Type B pancreatic cell (in vitro differentiated cells): ENCODE measurements at regions not wholly inside any gene's neighbourhood (a gene's known extent, or its start where the extent isn't known, plus 50 kb on each side); places are given as distances from the start of the nearest gene placed in this dataset.
"Not testable (repeated sequence)": the region's sequence is repeated elsewhere in the genome, so short reads cannot be mapped to it uniquely, and the experiment has no call there.

ENCODE experiments used
- DNase-seq: peaks from one replicate; pipeline ENCODE4 v3.0.0; 2021; ENCODE audit warnings: mixed read lengths; ENCODE audit not compliant: unreplicated experiment; ENCODE audit errors: extremely low spot score
- H3K27ac Mint-ChIP-seq: 2 replicates; pipeline ENCODE4 v1.8.0; 2021; ENCODE audit warnings: mild to moderate bottlenecking, mixed read lengths
- H3K27me3 Mint-ChIP-seq: 2 replicates; pipeline ENCODE4 v1.8.0; 2021; ENCODE audit warnings: mixed read lengths
- H3K36me3 Mint-ChIP-seq: 2 replicates; pipeline ENCODE4 v1.8.0; 2021; ENCODE audit warnings: mixed read lengths
- H3K4me1 Mint-ChIP-seq: one replicate; pipeline ENCODE4 v1.8.0; 2021; ENCODE audit warnings: mixed read lengths; ENCODE audit not compliant: unreplicated experiment
- H3K4me3 Mint-ChIP-seq: 2 replicates; pipeline ENCODE4 v1.8.0; 2021; ENCODE audit warnings: mild to moderate bottlenecking, mixed read lengths
- H3K9me3 Mint-ChIP-seq: 2 replicates; pipeline ENCODE4 v1.8.0; 2021; ENCODE audit warnings: mixed read lengths
- TF ChIP-seq, protein P1 (sequence below): fragments of 200-600 bp; sonication (generic); conservative IDR thresholded peaks from 2 replicates; pipeline ENCODE4 v1.5.0; 2021; ENCODE audit warnings: antibody characterized with exemption, mild to moderate bottlenecking

DNA sequence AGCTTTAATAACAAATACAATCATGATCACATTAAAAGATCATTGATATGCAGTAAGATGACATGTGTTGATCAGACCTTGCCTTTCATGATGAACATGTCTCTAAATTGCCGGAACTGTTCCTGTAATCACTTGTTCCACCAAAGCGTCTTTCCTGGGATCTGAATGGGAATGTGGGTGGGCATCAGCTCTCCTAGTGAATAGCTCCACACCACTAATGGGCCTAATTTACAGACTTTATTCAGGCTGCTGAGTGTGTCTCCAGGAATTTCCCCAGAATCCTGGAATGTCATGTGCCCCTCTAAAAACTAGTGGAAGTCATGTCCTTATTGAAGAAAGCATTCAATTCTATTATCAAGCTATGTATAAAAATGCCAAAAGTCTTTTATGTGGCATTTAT is 765.1 kb upstream of the CTNND2 start:
- Mint-ChIP-seq H3K4me1 (no peaks in the 10 kb centered on the region), H3K4me3 (no peak overlapping the region), H3K27ac (no peak overlapping the region), H3K9me3 (no peaks in the 10 kb centered on the region), H3K27me3 (peaks cover 58% of the 10 kb centered on the region), H3K36me3 (no peaks in the 10 kb centered on the region)
- no peak for DNase-seq
- TF ChIP-seq, protein P1, sequence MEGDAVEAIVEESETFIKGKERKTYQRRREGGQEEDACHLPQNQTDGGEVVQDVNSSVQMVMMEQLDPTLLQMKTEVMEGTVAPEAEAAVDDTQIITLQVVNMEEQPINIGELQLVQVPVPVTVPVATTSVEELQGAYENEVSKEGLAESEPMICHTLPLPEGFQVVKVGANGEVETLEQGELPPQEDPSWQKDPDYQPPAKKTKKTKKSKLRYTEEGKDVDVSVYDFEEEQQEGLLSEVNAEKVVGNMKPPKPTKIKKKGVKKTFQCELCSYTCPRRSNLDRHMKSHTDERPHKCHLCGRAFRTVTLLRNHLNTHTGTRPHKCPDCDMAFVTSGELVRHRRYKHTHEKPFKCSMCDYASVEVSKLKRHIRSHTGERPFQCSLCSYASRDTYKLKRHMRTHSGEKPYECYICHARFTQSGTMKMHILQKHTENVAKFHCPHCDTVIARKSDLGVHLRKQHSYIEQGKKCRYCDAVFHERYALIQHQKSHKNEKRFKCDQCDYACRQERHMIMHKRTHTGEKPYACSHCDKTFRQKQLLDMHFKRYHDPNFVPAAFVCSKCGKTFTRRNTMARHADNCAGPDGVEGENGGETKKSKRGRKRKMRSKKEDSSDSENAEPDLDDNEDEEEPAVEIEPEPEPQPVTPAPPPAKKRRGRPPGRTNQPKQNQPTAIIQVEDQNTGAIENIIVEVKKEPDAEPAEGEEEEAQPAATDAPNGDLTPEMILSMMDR: no peak

DNA sequence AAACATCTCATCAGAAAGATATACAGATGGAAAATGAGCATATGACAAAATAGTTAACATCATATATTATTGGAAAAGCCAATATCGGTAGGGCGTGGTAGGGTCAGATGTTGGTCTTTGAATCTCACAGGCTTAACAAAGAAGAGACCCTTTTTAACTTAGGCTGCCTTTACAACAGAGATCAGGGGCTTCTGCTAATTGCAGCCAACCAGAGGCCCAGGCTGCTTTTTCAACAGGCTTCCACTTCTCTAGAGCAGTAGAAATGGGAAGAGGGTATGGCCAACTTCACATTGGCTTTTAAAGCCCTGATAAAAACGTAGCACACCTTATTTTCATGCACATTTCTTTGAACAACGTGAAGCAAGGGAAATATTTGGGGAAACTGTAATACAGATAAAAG is 764.3 kb upstream of the CTNND2 start:
- Mint-ChIP-seq H3K4me1 (no peaks in the 10 kb centered on the region), H3K27ac (no peak overlapping the region), H3K9me3 (no peaks in the 10 kb centered on the region), H3K4me3 (no peak overlapping the region), H3K36me3 (no peaks in the 10 kb centered on the region), H3K27me3 (peaks cover 63% of the 10 kb centered on the region)
- TF ChIP-seq, protein P1: no peak
- no peak for DNase-seq

DNA sequence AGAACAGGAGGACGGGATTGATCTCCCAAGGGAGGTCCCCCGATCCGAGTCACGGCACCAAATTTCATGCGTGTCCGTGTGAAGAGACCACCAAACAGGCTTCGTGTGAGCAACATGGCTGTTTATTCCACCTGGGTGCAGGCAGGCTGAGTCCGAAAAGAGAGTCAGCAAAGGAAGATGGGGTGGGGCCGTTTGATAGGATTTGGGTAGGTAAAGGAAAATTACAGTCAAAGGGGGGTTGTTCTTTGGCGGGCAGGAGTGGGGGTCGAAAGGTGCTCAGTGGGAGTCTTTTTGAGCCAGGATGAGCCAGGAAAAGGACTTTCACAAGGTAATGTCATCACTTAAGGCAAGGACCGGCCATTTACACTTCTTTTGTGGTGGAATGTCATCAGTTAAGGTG is 763.6 kb upstream of the CTNND2 start:
- H3K4me1 Mint-ChIP-seq, H3K9me3 Mint-ChIP-seq, H3K36me3 Mint-ChIP-seq, H3K27ac Mint-ChIP-seq, DNase-seq, H3K4me3 Mint-ChIP-seq: not testable (repeated sequence)
- peaks cover 60% of the 10 kb centered on the region for H3K27me3 Mint-ChIP-seq

DNA sequence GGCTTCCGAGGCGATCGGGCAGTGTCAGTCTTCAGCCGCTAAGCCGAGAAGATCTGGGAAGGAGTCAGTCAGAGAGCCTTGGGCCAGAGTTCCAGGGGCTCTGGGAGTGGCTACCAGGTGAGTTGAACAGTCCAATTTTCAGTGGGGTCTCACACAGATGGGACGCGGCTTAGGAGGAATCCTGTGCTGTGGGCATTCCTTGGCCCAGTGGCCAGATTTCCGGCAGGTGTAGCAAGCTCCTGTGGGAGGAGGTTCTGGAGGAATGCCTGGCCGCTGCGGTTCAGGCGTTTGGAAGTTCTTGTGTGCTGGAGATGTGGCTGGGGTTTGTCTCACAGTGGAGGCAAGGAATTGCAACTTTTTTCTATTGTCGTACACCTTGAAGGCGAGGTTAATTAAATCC is 761.5 kb upstream of the CTNND2 start:
- not testable (repeated sequence) for H3K4me1 Mint-ChIP-seq, H3K4me3 Mint-ChIP-seq, H3K36me3 Mint-ChIP-seq, H3K9me3 Mint-ChIP-seq, H3K27ac Mint-ChIP-seq, DNase-seq
- H3K27me3 Mint-ChIP-seq: peaks cover 56% of the 10 kb centered on the region

DNA sequence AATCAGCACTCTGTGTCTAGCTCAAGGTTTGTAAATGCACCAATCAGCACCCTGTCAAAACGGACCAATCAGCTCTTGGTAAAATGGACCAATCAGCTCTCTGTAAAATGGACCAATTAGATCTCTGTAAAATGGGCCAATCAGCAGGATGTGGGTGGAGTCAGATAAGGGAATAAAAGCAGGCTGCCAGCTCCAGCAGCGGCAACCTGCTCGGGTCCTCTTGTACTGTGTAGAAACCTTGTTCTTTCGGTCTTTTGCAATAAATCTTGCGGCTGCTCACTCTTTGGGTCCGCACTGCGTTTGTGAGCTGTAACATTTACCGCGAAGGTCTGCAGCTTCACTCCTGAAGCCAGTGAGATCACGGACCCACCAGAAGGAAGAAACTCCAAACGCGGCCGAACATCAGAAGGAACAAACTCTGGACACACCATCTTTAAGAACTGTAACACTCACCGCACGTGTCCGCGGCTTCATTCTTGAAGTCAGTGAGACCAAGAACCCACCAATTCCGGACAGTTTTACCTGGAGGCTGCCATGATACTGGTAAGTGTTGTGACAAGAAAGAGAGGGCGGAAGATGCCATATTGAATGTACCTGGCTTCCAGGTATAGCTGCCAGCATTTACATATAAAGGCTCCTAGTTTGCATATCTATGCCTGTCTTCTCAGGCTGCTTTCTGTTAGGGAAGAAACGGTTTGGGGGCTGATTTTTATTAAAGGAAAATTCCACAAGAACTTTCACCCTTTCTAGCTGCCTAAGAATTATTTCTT is 758.5 kb upstream of the CTNND2 start:
- H3K4me1 Mint-ChIP-seq: no peaks in the 10 kb centered on the region
- no peak for DNase-seq
- H3K4me3 Mint-ChIP-seq: no peak overlapping the region
- H3K9me3 Mint-ChIP-seq: no peaks in the 10 kb centered on the region
- H3K36me3 Mint-ChIP-seq: no peaks in the 10 kb centered on the region
- TF ChIP-seq, protein P1: no peak
- peaks cover 37% of the 10 kb centered on the region for H3K27me3 Mint-ChIP-seq
- no peak overlapping the region for H3K27ac Mint-ChIP-seq

DNA sequence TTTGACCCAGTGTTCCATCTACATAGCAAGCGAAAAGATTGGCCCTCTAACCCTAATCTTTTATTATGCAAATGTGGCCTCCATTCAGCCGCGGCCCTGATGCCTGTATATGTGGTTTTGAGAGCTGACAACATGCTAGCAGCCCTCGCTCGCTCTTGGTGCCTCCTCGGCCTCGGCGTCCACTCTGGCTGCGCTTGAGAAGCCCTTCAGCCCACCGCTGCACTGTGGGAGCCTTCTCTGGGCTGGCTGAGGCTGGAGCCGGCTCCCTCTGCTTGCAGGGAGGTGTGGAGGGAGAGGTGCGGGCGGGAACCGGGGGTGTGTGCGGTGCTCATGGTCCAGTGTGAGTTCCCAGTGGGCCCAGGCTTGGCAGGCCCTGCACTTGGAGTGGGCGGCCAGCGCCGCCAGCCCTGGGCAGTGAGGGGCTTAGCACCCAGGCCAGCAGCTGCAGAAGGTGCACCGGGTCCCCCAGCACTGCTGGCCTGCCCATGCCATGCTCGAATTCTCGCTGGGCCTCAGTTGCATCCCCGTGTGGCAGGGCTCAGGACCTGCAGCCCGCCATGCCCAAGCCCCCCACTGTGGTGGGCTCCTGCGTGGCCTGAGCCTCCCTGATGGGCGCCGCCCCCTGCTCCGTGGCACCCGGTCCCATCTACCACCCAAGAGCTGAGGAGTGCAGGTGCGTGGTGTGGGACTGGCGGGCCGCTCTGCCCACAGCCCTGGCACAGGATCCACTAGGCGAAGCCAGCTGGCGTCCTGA is 757.5 kb upstream of the CTNND2 start:
- Mint-ChIP-seq H3K4me3 (no peak overlapping the region), H3K27me3 (peaks cover 27% of the 10 kb centered on the region), H3K27ac (no peak overlapping the region), H3K9me3 (no peaks in the 10 kb centered on the region), H3K36me3 (no peaks in the 10 kb centered on the region), H3K4me1 (no peaks in the 10 kb centered on the region)
- no peak for DNase-seq
- TF ChIP-seq, protein P1: no peak

DNA sequence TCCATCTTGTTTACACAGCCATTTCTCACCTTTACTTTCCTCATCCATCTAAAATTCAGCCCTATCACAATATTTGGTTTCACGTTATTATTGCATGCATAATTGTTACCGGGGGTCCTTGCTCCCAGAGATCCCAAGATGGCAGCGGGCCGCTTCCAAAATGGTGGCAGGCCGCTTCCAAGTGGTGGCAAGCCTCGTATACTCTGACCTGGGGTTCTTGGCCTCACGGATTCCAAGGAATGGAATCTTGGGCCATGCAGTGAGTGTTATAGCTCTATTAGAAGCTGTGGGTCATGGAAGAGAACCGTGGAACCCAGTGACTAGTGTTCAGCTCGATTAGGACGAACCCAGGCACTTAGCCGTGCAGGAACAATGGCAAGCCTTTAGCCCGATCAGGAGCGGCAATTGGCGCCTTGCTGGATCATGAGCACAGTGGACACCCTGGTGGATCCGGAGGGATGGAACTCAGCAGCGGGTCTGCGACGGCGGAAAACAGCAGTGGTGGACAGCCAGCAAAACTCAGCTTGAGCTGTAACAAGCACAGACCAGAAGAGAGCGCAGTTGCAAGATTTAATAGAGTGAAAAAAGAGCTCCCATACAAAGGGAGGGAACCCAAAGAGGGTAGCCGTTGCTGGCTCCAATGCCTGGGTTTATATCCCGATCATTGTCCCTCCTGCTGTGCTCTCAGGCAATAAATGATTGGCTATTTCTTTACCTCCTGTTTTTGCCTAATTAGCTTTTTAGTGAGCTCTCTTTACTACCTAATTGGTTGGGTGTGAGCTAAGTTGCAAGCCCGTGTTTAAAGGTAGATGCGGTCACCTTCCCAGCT is 756.2 kb upstream of the CTNND2 start:
- H3K36me3 Mint-ChIP-seq: not testable (repeated sequence)

More for the DNA sequence above, 756.2 kb upstream of the CTNND2 start:
- not testable (repeated sequence) for H3K4me1 Mint-ChIP-seq, DNase-seq, H3K9me3 Mint-ChIP-seq, H3K4me3 Mint-ChIP-seq, H3K27ac Mint-ChIP-seq
- H3K27me3 Mint-ChIP-seq: peaks cover 16% of the 10 kb centered on the region
